ENCODE measurements at regions not wholly inside any gene's neighbourhood (a gene's known extent, or its start where the extent isn't known, plus 50 kb on each side); places are given as distances from the start of the nearest gene placed in this dataset.

GRCh38 chr3:30464381-30464780, 142.0 kb upstream of the TGFBR2 start:
- H3K36me3 ChIP-seq (replicated peaks), result no peaks in the 10 kb centered on the region
- DNase-seq (ENCODE audit: low spot score in 2 of 2), result no peak
- in situ Hi-C loops (cut with MboI; ENCODE audit: low sequenced_read_pairs), result no loop called here
- H3K27me3 ChIP-seq (ENCODE audit: low read depth), result no peaks in the 10 kb centered on the region
- no peaks in the 10 kb centered on the region for H3K4me1 ChIP-seq
- H3K4me3 ChIP-seq, result no peak overlapping the region
- H3K9me3 ChIP-seq, result no peaks in the 10 kb centered on the region

- in situ Hi-C loops (cut with MboI; ENCODE audit: low sequenced_read_pairs), result no loop called here
- DNase-seq (ENCODE audit: low spot score in 2 of 2), result no peak
- Histone ChIP-seq H3K4me3 (no peak overlapping the region), H3K4me1 (no peaks in the 10 kb centered on the region), H3K9me3 (no peaks in the 10 kb centered on the region), H3K27me3 (ENCODE audit: low read depth) (no peaks in the 10 kb centered on the region), H3K36me3 (replicated peaks) (no peaks in the 10 kb centered on the region)
These were observed 140.9 kb upstream of the TGFBR2 start for GRCh38 chr3:30465454-30465853.

- no peaks in the 10 kb centered on the region for H3K36me3 ChIP-seq (replicated peaks)
- H3K9me3 ChIP-seq, result no peaks in the 10 kb centered on the region
- in situ Hi-C loops (cut with MboI; ENCODE audit: low sequenced_read_pairs), result no loop called here
- no peak overlapping the region for H3K4me3 ChIP-seq
- no peak for DNase-seq (ENCODE audit: low spot score in 2 of 2)
- no peaks in the 10 kb centered on the region for H3K27me3 ChIP-seq (ENCODE audit: low read depth)
- H3K4me1 ChIP-seq, result no peaks in the 10 kb centered on the region
These were observed 138.7 kb upstream of the TGFBR2 start for GRCh38 chr3:30467596-30468238.

GRCh38 chr3:30469133-30469532, 137.3 kb upstream of the TGFBR2 start:
- Histone ChIP-seq H3K4me1 (no peaks in the 10 kb centered on the region), H3K4me3 (no peak overlapping the region), H3K27me3 (ENCODE audit: low read depth) (no peaks in the 10 kb centered on the region), H3K36me3 (replicated peaks) (no peaks in the 10 kb centered on the region), H3K9me3 (no peaks in the 10 kb centered on the region)
- no peak for DNase-seq (ENCODE audit: low spot score in 2 of 2)
- in situ Hi-C loops (cut with MboI; ENCODE audit: low sequenced_read_pairs), result no loop called here

GRCh38 chr3:30470496-30470895, 135.9 kb upstream of the TGFBR2 start:
- no peaks in the 10 kb centered on the region for H3K27me3 ChIP-seq (ENCODE audit: low read depth)
- DNase-seq (ENCODE audit: low spot score in 2 of 2), result no peak
- no peaks in the 10 kb centered on the region for H3K9me3 ChIP-seq
- in situ Hi-C loops (cut with MboI; ENCODE audit: low sequenced_read_pairs), result no loop called here
- H3K4me3 ChIP-seq, result no peak overlapping the region
- no peaks in the 10 kb centered on the region for H3K36me3 ChIP-seq (replicated peaks)
- H3K4me1 ChIP-seq, result no peaks in the 10 kb centered on the region

- Histone ChIP-seq H3K27me3 (ENCODE audit: low read depth) (no peaks in the 10 kb centered on the region), H3K4me1 (no peaks in the 10 kb centered on the region), H3K9me3 (no peaks in the 10 kb centered on the region), H3K36me3 (replicated peaks) (no peaks in the 10 kb centered on the region), H3K4me3 (no peak overlapping the region)
- DNase-seq (ENCODE audit: low spot score in 2 of 2), result no peak
- in situ Hi-C loops (cut with MboI; ENCODE audit: low sequenced_read_pairs), result no loop called here
These were observed 135.3 kb upstream of the TGFBR2 start for GRCh38 chr3:30471066-30471465.

- no peaks in the 10 kb centered on the region for H3K36me3 ChIP-seq (replicated peaks)
- H3K27me3 ChIP-seq (ENCODE audit: low read depth), result no peaks in the 10 kb centered on the region
- no peaks in the 10 kb centered on the region for H3K9me3 ChIP-seq
- no peak for DNase-seq (ENCODE audit: low spot score in 2 of 2)
- no peak overlapping the region for H3K4me3 ChIP-seq
- in situ Hi-C loops (cut with MboI; ENCODE audit: low sequenced_read_pairs), result no loop called here
- no peaks in the 10 kb centered on the region; the same call in 1 of the 2 replicates for H3K4me1 ChIP-seq
These were observed 134.5 kb upstream of the TGFBR2 start for GRCh38 chr3:30471796-30472489.

GRCh38 chr3:30473374-30474051, 132.9 kb upstream of the TGFBR2 start:
- no peak for DNase-seq (ENCODE audit: low spot score in 2 of 2)
- no peak overlapping the region for H3K4me3 ChIP-seq
- no peaks in the 10 kb centered on the region for H3K27me3 ChIP-seq (ENCODE audit: low read depth)
- H3K36me3 ChIP-seq (replicated peaks), result no peaks in the 10 kb centered on the region
- H3K4me1 ChIP-seq, result no peaks in the 10 kb centered on the region; the same call in 1 of the 2 replicates
- no peaks in the 10 kb centered on the region for H3K9me3 ChIP-seq
- in situ Hi-C loops (cut with MboI; ENCODE audit: low sequenced_read_pairs), result no loop called here

- in situ Hi-C loops (cut with MboI; ENCODE audit: low sequenced_read_pairs), result no loop called here
- no peaks in the 10 kb centered on the region for H3K27me3 ChIP-seq (ENCODE audit: low read depth)
- H3K4me1 ChIP-seq, result no peaks in the 10 kb centered on the region; the same call in 1 of the 2 replicates
- H3K9me3 ChIP-seq, result no peaks in the 10 kb centered on the region
- no peak for DNase-seq (ENCODE audit: low spot score in 2 of 2)
- no peaks in the 10 kb centered on the region for H3K36me3 ChIP-seq (replicated peaks)
- H3K4me3 ChIP-seq, result no peak overlapping the region
These were observed 132.0 kb upstream of the TGFBR2 start for GRCh38 chr3:30474371-30474770.

- Histone ChIP-seq H3K27me3 (ENCODE audit: low read depth) (no peaks in the 10 kb centered on the region), H3K4me1 (no peaks in the 10 kb centered on the region; the same call in 1 of the 2 replicates), H3K36me3 (replicated peaks) (no peaks in the 10 kb centered on the region), H3K4me3 (no peak overlapping the region), H3K9me3 (no peaks in the 10 kb centered on the region)
- DNase-seq (ENCODE audit: low spot score in 2 of 2), result no peak
- in situ Hi-C loops (cut with MboI; ENCODE audit: low sequenced_read_pairs), result no loop called here
These were observed 131.2 kb upstream of the TGFBR2 start for GRCh38 chr3:30475038-30475808.

GRCh38 chr3:30475809-30476178, 130.6 kb upstream of the TGFBR2 start:
- DNase-seq (ENCODE audit: low spot score in 2 of 2), result no peak
- in situ Hi-C loops (cut with MboI; ENCODE audit: low sequenced_read_pairs), result no loop called here
- Histone ChIP-seq H3K36me3 (replicated peaks) (no peaks in the 10 kb centered on the region), H3K27me3 (ENCODE audit: low read depth) (no peaks in the 10 kb centered on the region), H3K4me3 (no peak overlapping the region), H3K9me3 (no peaks in the 10 kb centered on the region), H3K4me1 (no peaks in the 10 kb centered on the region; the same call in 1 of the 2 replicates)

GRCh38 chr3:30476368-30477084, 129.9 kb upstream of the TGFBR2 start:
- Histone ChIP-seq H3K9me3 (no peaks in the 10 kb centered on the region), H3K36me3 (replicated peaks) (no peaks in the 10 kb centered on the region), H3K27me3 (ENCODE audit: low read depth) (no peaks in the 10 kb centered on the region), H3K4me1 (no peaks in the 10 kb centered on the region; the same call in 1 of the 2 replicates), H3K4me3 (no peak overlapping the region)
- DNase-seq (ENCODE audit: low spot score in 2 of 2), result no peak
- in situ Hi-C loops (cut with MboI; ENCODE audit: low sequenced_read_pairs), result no loop called here

- no peak for DNase-seq (ENCODE audit: low spot score in 2 of 2)
- no peaks in the 10 kb centered on the region for H3K27me3 ChIP-seq (ENCODE audit: low read depth)
- in situ Hi-C loops (cut with MboI; ENCODE audit: low sequenced_read_pairs), result no loop called here
- H3K4me1 ChIP-seq, result no peaks in the 10 kb centered on the region; the same call in 1 of the 2 replicates
- H3K9me3 ChIP-seq, result no peaks in the 10 kb centered on the region
- no peak overlapping the region for H3K4me3 ChIP-seq
- no peaks in the 10 kb centered on the region for H3K36me3 ChIP-seq (replicated peaks)
These were observed 129.1 kb upstream of the TGFBR2 start for GRCh38 chr3:30477149-30477921.
